ENCODE measurements at regions not wholly inside any gene's neighbourhood (a gene's known extent, or its start where the extent isn't known, plus 50 kb on each side); places are given as distances from the start of the nearest gene placed in this dataset.
"Not testable (repeated sequence)": the region's sequence is repeated elsewhere in the genome, so short reads cannot be mapped to it uniquely, and the experiment has no call there.

- Histone ChIP-seq H3K27me3 (ENCODE audit: control insufficient read depth, insufficient read depth, low read length) (no peaks in the 10 kb centered on the region), H2AFZ (no peak overlapping the region), H3K4me2 (ENCODE audit: low read length) (no peak overlapping the region), H3K9me3 (ENCODE audit: control insufficient read depth, low read length) (no peaks in the 10 kb centered on the region), H3K4me1 (no peaks in the 10 kb centered on the region), H3K4me3 (ENCODE audit: low read depth, low read length) (no peak overlapping the region), H3K27ac (no peak overlapping the region), H3K79me2 (no peaks in the 10 kb centered on the region), H3K36me3 (ENCODE audit: control insufficient read depth, insufficient read depth, low read length) (no peaks in the 10 kb centered on the region), H3K9ac (no peak overlapping the region)
- no peak for TF ChIP-seq CTCF (IDR thresholded peaks at IDR 0.05)
These were observed 1616.5 kb upstream of the FLRT2 start for GRCh38 chr14:83913476-83913875.

- Histone ChIP-seq H3K4me2 (ENCODE audit: low read length) (no peak overlapping the region), H3K36me3 (ENCODE audit: control insufficient read depth, insufficient read depth, low read length) (no peaks in the 10 kb centered on the region), H3K79me2 (no peaks in the 10 kb centered on the region), H3K27me3 (ENCODE audit: control insufficient read depth, insufficient read depth, low read length) (no peaks in the 10 kb centered on the region), H3K9ac (no peak overlapping the region), H3K4me1 (no peaks in the 10 kb centered on the region), H2AFZ (no peak overlapping the region), H3K27ac (no peak overlapping the region), H3K9me3 (ENCODE audit: control insufficient read depth, low read length) (no peaks in the 10 kb centered on the region), H3K4me3 (ENCODE audit: low read depth, low read length) (no peak overlapping the region)
- no peak for TF ChIP-seq CTCF (IDR thresholded peaks at IDR 0.05)
These were observed 1611.4 kb upstream of the FLRT2 start for GRCh38 chr14:83918546-83918945.

- H3K79me2 ChIP-seq; H3K9ac ChIP-seq; H3K4me2 ChIP-seq (ENCODE audit: low read length); H3K4me3 ChIP-seq (ENCODE audit: low read depth, low read length); H3K36me3 ChIP-seq (ENCODE audit: control insufficient read depth, insufficient read depth, low read length); H3K27ac ChIP-seq; H2AFZ ChIP-seq; H3K9me3 ChIP-seq (ENCODE audit: control insufficient read depth, low read length); H3K27me3 ChIP-seq (ENCODE audit: control insufficient read depth, insufficient read depth, low read length); H3K4me1 ChIP-seq: not testable (repeated sequence)
These were observed 1610.3 kb upstream of the FLRT2 start for GRCh38 chr14:83919675-83920074.

GRCh38 chr14:83923842-83924241 lies 1606.1 kb upstream of the FLRT2 start:
- Histone ChIP-seq H3K27me3 (ENCODE audit: control insufficient read depth, insufficient read depth, low read length) (no peaks in the 10 kb centered on the region), H3K9me3 (ENCODE audit: control insufficient read depth, low read length) (no peaks in the 10 kb centered on the region), H3K27ac (no peak overlapping the region), H2AFZ (no peak overlapping the region), H3K4me2 (ENCODE audit: low read length) (no peak overlapping the region), H3K4me1 (no peaks in the 10 kb centered on the region), H3K36me3 (ENCODE audit: control insufficient read depth, insufficient read depth, low read length) (no peaks in the 10 kb centered on the region), H3K9ac (no peak overlapping the region), H3K79me2 (no peaks in the 10 kb centered on the region), H3K4me3 (ENCODE audit: low read depth, low read length) (no peak overlapping the region)
- no peak for TF ChIP-seq CTCF (IDR thresholded peaks at IDR 0.05)

GRCh38 chr14:83924259-83924658 lies 1605.7 kb upstream of the FLRT2 start:
- Histone ChIP-seq H2AFZ (no peak overlapping the region), H3K27me3 (ENCODE audit: control insufficient read depth, insufficient read depth, low read length) (no peaks in the 10 kb centered on the region), H3K27ac (no peak overlapping the region), H3K4me2 (ENCODE audit: low read length) (no peak overlapping the region), H3K79me2 (no peaks in the 10 kb centered on the region), H3K9ac (no peak overlapping the region), H3K4me3 (ENCODE audit: low read depth, low read length) (no peak overlapping the region), H3K36me3 (ENCODE audit: control insufficient read depth, insufficient read depth, low read length) (no peaks in the 10 kb centered on the region), H3K4me1 (no peaks in the 10 kb centered on the region), H3K9me3 (ENCODE audit: control insufficient read depth, low read length) (no peaks in the 10 kb centered on the region)
- no peak for TF ChIP-seq CTCF (IDR thresholded peaks at IDR 0.05)
